ENCODE measurements at regions not wholly inside any gene's neighbourhood (a gene's known extent, or its start where the extent isn't known, plus 50 kb on each side); places are given as distances from the start of the nearest gene placed in this dataset.

DNA sequence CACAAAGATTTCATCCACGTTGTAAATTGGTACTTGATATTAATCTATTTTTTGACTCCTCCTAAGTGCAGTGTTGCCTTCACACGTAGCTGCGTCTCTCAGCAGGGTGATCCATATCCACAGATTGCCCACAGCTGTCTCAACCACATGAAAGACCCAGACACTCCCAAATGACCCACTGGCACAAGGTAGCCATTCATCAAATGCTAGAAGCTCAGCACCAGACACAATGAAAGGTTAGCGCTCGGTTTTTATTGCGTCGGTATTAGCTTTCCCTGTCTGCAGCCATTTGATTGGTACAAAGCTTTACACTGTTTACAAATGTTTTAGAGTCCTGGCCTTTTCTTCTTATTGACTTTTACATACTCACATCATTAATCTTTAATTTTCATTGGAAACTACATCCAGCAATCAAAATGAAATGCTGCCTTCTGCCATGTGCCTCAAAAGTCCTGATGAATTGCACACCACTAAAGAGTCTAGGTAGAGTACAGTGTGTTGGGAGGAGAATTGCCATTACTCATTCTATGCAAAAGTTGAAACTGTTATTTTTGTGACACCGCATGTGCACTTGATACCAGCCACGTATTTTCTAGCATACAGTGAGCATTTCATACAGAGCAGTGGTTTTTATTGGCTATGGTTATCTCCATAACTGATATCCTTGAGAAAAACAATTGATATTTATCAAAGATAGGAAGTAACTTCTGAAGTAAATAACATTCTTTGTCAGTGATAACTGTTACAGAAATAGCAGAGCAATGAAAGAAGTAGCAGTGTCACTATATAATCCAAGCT, 127.3 kb upstream of the NUDT7 start:
- no peak for FAIRE-seq

DNA sequence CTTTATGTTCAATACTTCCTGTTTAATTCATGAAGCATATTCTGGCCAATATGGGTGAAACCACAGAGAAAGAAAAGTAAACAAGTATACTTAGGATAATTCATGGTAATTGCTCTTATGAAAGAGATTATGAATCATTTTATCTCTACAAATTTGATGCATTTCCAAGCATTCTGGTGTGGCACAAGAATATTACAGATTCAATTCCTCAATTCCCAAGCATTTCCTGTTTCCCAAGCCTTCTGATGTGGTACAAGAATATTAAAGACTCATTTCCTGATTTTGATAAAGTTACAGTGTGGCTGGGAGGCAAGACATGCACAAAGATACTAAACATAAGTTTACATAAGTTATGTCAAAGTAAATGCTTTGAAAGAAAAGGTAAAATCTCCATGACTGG, 126.1 kb upstream of the NUDT7 start:
- FAIRE-seq, result peak; percentile 36

DNA sequence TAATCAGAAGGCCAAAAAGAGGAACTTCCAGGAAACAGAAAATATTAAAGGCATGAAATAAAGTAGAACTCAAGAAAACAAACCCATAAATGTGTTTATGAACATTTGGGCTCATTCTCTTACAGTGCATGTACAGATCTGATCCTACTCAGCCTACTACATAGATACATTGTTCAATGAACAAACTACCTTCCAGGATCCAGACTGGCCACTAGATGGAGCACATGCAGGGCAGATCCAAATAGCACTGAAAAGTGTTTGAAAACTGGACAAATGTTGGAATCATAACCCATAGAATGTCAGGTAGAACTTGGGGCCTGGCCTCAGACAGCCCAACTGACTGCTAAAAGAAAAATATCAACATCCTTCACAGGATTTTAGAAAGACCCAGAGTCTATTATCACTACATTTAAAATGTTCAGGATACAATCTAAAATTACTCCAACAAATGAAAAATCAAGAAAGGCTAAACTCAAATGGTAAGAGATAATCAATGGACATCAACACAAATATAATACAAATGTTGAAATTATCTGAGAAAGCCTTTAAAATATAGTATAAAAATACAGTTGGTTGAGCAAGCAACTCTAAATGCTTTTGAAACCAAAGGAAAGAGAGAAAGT, 122.4 kb upstream of the NUDT7 start:
- FAIRE-seq, result peak; percentile 72

DNA sequence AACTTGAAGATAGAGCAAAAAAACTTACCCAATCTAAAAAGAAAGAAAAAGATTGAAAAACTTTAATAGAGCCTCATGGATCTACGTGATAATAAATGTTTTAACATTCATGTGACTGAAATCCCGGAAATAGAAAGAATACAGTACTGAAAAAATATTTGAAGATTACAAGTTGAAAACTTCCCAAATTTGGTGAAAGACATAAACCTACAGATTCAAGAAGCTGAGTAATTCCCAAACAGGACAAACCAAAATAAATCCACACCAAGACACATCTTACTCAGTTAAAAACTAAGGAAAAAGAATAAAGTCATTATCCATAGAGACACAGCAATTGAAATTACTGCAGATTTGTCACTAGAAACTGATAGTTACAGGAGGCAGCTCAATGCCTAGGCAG, 121.8 kb upstream of the NUDT7 start:
- FAIRE-seq, result no peak

DNA sequence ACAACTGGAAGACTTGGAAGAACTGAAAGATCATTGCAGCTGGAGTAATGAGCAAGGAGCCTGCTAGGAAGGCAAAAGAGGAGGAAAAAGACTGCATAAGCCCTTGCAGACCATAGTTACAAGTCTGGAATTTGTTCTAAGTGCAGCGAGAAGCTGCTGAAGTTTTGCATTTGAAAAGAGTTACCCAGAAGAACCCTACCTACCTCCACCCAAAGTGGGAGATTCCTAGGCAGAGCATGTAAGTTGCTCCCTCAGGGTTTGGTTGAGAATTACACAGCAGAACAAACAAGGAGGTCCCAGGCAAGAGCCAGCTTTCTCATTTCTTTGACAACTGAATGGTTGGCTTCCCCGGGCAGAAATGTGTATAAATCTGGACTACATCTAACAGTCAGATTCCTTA, 118.7 kb upstream of the NUDT7 start:
- no peak for FAIRE-seq

DNA sequence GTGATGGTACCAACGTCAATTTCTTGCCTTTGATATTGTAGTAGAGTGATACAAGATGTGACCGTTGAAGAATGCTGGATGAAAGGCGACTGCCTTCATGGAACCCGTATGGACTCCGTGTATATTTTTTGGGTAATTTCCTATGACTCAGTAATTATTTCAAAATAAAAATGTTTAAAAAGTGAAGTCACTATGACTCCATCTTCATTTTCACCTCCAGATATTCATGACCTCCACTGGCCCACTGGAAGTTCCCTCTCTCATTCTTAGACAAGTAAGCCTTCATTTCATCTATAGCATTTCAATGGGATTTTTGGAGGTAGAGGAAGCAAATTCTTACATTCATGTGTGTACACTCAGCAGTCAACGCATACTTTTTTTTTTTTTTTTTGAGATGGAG, 111.8 kb upstream of the NUDT7 start:
- no peak for FAIRE-seq

DNA sequence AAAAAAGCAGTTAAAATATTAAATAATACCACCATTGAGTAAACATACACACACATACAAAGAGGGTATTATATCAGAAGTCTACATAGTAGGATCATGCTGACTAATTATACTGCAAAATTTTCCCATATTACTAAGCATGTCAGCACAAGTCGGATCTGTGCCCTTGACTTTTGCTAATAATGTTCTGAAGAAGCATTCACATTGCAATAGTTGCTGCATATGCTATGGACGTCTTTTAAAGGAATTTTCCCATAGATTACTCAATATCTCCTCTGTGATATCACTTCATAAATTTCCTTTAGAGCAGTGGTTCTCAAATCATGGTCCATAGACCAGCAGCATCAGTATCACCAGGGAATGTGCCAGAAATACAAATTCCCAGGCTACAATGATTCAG, 110.9 kb upstream of the NUDT7 start:
- FAIRE-seq, result no peak

DNA sequence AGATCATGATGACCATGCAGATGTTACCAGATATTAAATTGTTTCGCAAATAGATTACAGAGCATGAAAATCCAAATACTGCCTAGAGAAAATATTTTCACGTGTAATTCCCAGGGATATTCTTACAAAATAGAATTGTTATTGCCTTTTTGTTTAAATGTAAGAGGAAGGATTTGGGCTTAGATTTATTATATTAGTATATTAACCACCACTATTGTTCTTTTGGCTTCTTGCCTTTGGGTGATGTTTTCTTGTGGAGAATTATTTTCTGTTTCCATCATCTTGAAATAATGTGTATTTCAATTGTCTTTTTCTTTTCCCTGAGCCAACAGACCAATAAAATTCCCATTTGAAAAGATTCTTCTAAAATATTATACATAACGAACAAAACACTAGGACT, 109.7 kb upstream of the NUDT7 start:
- no peak for FAIRE-seq

DNA sequence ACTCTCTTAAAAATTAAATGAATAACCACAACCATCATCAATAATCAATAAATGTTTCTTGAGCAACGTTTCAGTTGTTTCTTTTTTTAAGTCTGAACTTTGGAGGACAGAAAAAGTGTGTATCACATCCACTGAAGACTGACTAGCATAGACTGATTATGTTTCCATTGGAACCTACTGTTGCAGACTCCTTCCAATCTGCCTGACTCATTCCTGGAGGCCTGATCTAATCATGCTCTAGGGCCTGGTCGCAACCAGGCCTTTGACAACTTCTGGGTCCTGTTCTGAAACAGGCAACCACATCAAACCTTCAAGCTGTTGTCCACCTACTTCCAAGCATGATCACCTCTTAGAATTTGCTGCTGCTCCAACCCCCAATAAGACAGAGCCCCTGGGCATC, 109.2 kb upstream of the NUDT7 start:
- FAIRE-seq, result no peak

DNA sequence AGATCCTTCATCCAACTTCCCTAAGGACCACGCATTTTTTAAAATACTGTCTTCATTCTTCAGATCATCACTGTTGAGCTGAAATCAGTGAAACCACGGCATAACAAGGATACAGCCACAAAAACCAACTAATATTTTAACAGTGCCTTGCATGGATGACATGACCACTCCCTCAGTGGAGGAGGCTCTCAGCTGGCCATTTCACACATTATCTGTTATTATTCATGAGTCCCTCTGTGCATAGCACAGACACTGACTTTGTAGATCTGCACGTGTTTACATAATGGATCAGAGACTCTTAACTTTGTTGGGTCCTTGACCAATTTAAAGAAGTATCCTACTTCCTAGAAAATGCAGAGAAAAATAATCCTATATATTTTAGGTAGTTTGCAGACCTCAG, 104.8 kb upstream of the NUDT7 start:
- FAIRE-seq, result no peak

DNA sequence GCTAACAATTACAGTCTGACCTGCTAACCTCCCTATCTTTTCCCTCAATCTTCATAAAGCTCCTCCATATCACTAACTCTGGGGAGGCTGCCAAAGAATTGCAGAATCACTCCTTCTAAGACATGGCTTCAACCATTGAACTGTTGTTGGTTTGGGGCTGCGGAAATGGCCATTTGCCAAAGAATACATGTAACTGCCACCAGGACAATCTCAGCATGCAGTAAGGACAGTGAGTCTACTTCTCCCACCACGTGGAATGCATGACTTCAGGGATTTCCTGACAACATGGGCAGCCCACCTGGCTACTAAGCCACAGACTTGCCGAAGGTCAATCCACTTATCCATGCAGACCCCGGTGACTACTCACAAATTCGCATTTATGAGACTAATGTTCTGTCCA, 104.3 kb upstream of the NUDT7 start:
- no peak for FAIRE-seq

DNA sequence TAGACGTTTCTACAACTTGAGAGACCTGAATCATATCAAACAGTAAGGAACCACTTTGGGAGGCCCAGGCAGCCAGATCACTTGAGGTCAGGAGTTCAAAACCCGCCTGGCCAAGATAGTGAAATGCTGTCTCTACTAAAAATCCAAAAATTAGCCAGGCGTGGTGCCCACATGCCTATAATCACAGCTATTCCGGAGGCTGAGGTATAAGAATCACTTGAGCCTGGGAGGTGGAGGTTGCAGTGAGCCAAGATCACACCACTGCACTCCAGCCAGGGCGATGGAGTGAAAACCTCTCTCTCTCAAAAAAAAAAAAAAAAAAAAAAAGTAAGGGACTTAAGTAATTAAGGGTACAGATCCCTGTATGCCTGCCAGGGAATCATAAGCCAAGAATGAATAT, 103.4 kb upstream of the NUDT7 start:
- no peak for FAIRE-seq

DNA sequence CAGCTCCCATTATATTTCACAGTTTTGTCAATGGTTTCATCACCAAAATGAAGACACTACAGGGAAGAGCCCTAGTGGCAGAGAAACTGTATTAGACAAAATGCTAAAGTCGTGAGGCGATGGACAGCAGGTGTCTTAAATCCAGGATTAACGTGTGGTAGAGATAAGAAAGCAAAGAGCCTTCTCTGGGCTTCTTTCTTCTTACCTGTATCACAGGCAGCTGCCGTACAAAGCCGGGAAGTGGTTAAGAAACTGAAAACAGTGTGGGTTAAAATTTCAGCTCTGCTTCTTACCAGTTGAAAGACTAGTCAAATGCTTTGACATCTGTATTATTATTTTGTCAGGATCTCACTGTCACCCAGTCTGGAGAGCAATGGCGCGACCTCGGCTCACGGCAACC, 98.2 kb upstream of the NUDT7 start:
- FAIRE-seq, result no peak

DNA sequence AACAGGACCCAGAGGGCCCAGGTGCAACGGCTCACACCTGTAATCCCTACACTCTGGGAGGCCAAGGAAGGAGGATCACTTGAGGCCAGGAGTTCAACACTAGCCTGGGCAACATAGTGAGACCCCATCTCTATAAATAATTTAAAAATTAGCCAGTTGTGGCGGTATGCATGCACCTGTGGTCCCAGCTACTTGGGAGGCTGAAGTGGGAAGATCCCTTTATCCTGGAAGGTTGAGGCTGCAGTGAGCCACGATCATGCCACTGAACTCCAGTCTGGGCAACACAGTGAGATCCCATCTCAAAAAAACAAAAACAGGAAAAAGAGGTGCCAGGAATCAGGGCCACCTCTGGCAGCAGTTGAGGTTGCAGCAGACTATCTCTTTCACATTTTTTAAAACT, 85.7 kb upstream of the NUDT7 start:
- no peak for FAIRE-seq

DNA sequence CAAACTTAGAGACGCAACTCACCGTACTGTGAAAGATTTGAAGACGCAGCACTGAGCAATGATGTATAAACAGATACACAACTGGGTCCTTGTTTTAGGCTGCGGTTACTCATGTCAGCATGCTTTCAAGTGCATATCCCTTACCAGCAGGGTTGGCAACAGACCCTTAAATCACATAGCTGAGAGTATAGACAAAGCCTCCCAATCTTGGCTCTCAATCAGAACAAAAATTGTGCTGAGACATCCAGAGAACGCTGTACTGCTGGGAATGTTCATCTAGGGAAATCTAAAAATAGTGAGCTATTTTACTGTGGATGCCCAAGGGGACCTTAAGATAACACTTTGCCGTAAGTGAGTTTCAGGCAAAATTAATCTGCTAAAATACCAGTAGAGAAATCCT, 84.4 kb upstream of the NUDT7 start:
- FAIRE-seq, result no peak

DNA sequence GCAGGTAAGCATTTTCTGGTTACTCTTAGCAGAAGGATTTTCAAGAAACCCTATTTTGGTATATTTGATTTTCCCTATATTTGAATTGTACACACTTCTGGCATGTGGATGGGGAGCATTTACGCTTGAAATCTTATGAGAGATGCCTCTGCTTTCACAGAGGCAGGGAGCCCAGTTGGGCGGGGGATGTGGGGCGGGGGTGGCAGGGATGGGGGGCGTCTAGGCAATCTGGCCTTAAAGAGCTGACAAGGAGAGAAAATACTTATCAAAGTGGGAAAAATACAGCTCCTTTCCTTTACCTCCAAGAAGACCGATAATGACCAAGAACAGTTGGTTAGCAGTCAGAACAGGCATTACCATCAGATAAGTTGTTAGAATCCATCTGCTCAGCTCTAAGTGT, 79.1 kb upstream of the NUDT7 start:
- no peak for FAIRE-seq

DNA sequence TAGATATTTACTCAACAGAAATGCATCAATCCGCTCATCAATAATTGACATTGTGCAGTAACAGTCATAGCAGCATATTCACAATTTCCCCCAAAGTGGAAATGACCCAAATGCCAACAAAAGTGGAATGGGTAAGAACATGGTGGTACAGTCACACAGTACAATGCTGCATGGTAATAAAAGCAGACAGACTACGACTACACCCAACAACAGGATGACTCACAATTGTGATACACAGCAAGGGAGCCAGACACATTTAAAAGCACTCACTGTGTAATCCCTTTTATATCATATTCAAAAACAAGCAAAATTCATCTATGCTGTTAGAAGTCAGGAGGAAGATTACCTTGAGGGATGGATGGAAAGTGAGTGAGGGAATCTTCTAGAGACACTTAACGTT, 76.5 kb upstream of the NUDT7 start:
- FAIRE-seq, result no peak

DNA sequence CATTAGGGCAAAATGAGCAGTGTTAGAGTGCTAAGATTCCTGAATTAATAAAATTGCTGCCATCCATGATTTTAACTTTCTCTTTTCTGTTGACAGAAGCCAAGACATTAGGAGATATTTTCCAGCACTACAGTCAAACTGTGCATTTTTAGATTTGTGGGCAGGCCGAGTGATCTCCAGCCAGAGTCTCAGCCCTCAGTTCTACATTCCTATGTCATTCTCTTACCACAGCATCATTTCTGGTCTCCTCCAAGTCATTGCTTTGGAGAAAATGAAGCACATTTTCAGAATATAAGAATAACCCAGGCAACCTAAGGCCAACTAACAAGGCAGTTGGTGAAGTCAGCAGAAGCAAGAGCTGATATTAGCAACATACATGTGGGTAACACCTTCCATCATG, 74.6 kb upstream of the NUDT7 start:
- FAIRE-seq, result no peak

DNA sequence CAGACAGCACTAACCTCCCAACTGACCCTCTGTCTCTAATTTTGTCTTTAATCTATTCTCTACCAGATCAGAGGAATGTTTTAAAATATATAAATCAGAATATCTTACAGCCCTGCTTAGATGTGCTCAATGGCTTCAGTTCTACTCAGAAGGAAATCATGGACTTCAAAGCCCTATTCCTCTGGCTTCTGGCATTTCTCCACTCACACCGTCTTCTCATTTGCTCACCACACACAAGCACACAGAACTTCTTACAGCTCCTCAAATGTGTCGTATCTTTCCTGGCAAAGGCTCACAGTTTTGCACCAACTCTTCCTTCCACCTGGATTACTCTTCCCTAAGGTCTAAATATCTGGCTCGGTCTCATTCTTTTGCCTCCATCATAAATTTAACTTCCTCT, 71.6 kb upstream of the NUDT7 start:
- FAIRE-seq, result no peak

DNA sequence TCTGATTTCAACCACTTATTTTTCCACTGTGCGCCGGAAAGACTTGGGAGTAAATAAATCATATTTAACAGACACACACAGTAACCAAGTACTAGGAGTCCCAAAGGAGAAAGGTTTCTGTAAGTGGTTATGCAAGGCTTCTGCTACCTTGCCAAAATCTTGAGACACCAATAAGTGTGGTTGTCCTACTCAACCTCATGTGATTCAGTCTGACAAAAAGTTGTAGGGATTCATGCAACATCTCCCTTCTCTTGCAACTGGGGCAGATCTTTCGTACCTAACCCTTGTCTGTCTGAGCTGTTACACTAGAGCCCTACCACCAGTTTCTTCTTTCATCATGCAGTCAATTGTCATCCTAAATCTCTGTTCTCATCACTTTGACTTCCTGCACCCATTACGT, 69.9 kb upstream of the NUDT7 start:
- FAIRE-seq, result no peak

DNA sequence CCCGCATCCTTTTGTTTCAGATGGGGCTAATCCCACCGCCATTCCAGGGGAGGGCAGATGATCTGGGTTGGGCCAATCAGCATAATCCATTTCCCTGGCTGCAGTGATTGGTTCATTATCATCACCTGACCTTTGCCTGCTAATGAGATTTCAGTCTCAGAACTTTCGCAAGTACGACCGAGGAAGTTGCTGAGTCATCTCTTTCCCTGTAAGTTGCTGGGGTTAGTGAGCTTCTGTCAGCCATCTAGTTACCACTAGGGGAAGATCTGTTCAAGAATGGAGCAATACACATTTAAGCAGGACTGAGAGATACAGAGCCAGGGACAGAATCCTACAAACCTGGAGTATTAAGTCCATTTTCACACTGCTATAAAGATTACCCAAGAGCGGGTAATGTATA, 65.3 kb upstream of the NUDT7 start:
- no peak for FAIRE-seq

DNA sequence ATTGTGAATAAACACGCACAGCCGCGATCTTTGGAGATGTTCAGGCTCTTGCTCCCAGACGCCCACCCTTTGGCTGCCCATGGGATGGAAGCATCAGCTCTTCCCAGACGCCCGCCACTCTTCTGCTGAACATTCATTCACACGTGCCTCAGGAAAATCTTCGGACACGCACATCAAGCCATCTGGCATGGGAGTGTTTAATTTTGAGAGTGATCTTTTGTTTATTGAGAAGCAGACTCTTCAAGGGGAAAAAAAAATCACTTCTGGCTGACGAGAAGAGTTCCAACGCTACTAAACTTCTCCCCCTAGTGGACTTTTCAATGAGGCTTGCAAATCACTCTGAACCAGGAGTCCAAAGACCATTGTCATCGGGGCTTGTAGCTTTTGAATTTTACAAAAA, 62.0 kb upstream of the NUDT7 start:
- FAIRE-seq, result peak; percentile 80

DNA sequence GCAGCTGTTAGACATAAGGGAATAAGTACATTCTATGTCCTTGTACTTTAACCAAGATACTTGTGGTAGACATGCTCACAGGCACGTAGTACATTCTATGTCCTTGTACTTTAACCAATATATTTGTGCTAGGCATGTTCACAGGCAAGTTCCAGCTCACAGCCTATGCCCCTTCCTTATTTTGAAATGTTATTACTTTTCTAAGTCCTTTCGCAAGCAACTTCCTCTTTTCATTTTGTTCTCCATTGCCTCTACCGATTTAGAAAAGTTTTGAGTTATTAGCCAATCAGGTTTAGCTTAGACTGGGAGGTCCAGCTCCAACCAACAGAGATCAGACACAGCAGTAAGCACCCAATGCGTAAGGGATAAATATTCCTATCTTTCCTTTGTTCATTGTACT, 60.1 kb upstream of the NUDT7 start:
- no peak for FAIRE-seq

DNA sequence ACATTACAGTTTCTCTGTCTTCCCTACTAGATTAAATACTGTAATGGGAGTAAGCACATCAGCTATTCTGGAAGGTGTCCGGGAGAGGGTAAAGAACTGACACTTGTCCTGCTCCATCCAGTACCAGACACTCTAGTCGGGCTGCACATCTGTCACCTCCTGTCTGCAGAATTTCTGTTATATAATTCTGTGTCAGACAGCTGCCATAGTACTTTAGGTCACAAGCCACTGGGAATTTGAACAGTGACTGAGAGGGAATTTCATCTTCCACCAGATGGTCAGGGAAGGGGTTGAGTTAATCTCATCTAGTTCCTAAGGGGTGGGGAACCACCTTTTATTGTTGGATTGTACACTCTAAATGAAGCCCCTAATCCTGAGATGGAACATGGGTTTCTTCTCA, 58.6 kb upstream of the NUDT7 start:
- no peak for FAIRE-seq

DNA sequence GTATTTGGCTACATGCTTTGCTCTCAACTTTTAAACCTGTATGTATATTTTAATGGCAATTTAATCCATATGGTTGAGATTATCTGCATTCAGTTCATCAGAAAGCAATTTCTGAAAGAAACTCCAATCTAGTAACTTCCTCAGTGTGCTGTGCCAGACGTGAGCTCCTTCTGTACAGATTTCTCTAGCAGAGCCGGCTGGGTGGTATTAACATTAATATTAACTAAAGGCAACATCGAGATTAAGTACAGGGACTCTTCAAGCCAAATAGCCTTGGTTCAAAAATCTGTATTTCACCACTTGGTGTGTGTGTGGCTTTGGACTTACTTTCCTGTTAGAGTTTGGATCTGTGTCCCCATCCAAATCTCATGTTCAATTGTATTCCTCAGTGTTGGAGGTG, 55.5 kb upstream of the NUDT7 start:
- no peak for FAIRE-seq
